IMR-90 (cell line): ENCODE measurements at regions not wholly inside any gene's neighbourhood (a gene's known extent, or its start where the extent isn't known, plus 50 kb on each side); places are given as distances from the start of the nearest gene placed in this dataset.

Experiments
- ATAC-seq: fragments of 200-7000 bp; cut with Tn5 transposase; 2 replicates; pipeline ENCODE4 v1.9.1; 2020; ENCODE audit warnings: low read depth, mild to moderate bottlenecking, moderate library complexity
- BruUV-seq: library from RNA; stranded (reverse); fragments of 400-500 nt; replicated peaks from 2 replicates; lab custom pipeline; 2021; lab: Mats Ljungman, UMichigan
- CTCF ChIA-PET: fragments of 300-600 bp; formaldehyde crosslinking; extraction: SDS; loops from one replicate; lab custom pipeline; 2021; ENCODE audit warnings: antibody characterized with exemption; lab: Yijun Ruan, JAX
- POLR2A ChIA-PET: fragments of 300-600 bp; sonication (Branson Sonifier 250); formaldehyde crosslinking; loops from one replicate; lab custom pipeline; 2022; ENCODE audit warnings: antibody characterized with exemption; ENCODE audit not compliant: unreplicated experiment; lab: Charles Lee
- DNase-seq: peaks from one replicate; pipeline ENCODE4 v3.0.0; 2013
- H2AFZ ChIP-seq: replicated peaks from 2 replicates; pipeline ENCODE3; 2013; ENCODE audit warnings: low read length, mild to moderate bottlenecking; ENCODE audit not compliant: poor library complexity
- H2AK5ac ChIP-seq: 2 replicates; pipeline ENCODE4 v1.6.1; 2013; ENCODE audit warnings: low read depth, low read length, inconsistent platforms
- H2AK9ac ChIP-seq: replicated peaks from 2 replicates; pipeline ENCODE3; 2013; ENCODE audit warnings: mild to moderate bottlenecking, low read depth, low read length, moderate library complexity; ENCODE audit not compliant: poor library complexity
- H2BK120ac ChIP-seq: 2 replicates; pipeline ENCODE4 v1.6.1; 2013; ENCODE audit warnings: low read depth, low read length, inconsistent platforms
- H2BK15ac ChIP-seq: 3 replicates; pipeline ENCODE4 v1.6.1; 2013; ENCODE audit warnings: low read depth, low read length, inconsistent platforms
- H2BK20ac ChIP-seq: 2 replicates; pipeline ENCODE4 v1.6.1; 2013; ENCODE audit warnings: low read depth, mild to moderate bottlenecking, inconsistent platforms, low read length, moderate library complexity
- H2BK5ac ChIP-seq: 2 replicates; pipeline ENCODE4 v1.6.1; 2013; ENCODE audit warnings: mild to moderate bottlenecking, low read depth, low read length, inconsistent platforms; ENCODE audit not compliant: poor library complexity, severe bottlenecking
- H3K14ac ChIP-seq: replicated peaks from 2 replicates; pipeline ENCODE4 v1.6.1; 2013; ENCODE audit warnings: low read depth, low read length, inconsistent platforms
- H3K18ac ChIP-seq: 2 replicates; pipeline ENCODE4 v1.6.1; 2013; ENCODE audit warnings: low read depth, low read length, control low read depth
- H3K23ac ChIP-seq: 2 replicates; pipeline ENCODE4 v1.6.1; 2013; ENCODE audit warnings: low read depth, low read length, inconsistent platforms
- H3K27ac ChIP-seq: 2 replicates; pipeline ENCODE4 v1.5.1; 2013; ENCODE audit warnings: mild to moderate bottlenecking, control low read depth, low read length; ENCODE audit not compliant: insufficient read depth
- H3K27me3 ChIP-seq: 2 replicates; pipeline ENCODE4 v1.6.1; 2013; ENCODE audit warnings: low read length; ENCODE audit not compliant: control insufficient read depth, insufficient read depth
- H3K36me3 ChIP-seq: 2 replicates; pipeline ENCODE4 v1.6.1; 2013; ENCODE audit warnings: low read length, mixed read lengths; ENCODE audit not compliant: control insufficient read depth, insufficient read depth
- H3K4ac ChIP-seq: 2 replicates; pipeline ENCODE4 v1.6.1; 2013; ENCODE audit warnings: low read depth, low read length, inconsistent platforms
- H3K4me1 ChIP-seq: 2 replicates; pipeline ENCODE4 v1.6.1; 2013; ENCODE audit warnings: low read length, mixed read lengths; ENCODE audit not compliant: control insufficient read depth, insufficient read depth
- H3K4me2 ChIP-seq: 2 replicates; pipeline ENCODE4 v1.6.1; 2013; ENCODE audit warnings: low read depth, mild to moderate bottlenecking, control low read depth, low read length, moderate library complexity
- H3K4me3 ChIP-seq: 2 replicates; pipeline ENCODE4 v1.5.1; 2013; ENCODE audit warnings: low read depth, mild to moderate bottlenecking, control low read depth, low read length, moderate library complexity; ENCODE audit not compliant: insufficient read depth
- H3K56ac ChIP-seq: 2 replicates; pipeline ENCODE4 v1.6.1; 2013; ENCODE audit warnings: low read length, inconsistent platforms; ENCODE audit not compliant: insufficient read depth; ENCODE audit errors: extremely low read depth
- H3K79me1 ChIP-seq, 2 experiments: 2 replicates each; pipeline ENCODE4 v1.6.1; 2013; ENCODE audit warnings: low read length in 2 of 2, inconsistent platforms in 1 of 2, low read depth in 1 of 2
- H3K9ac ChIP-seq: 2 replicates; pipeline ENCODE4 v1.6.1; 2013; ENCODE audit warnings: low read depth, low read length, control low read depth
- H3K9me1 ChIP-seq: 2 replicates; pipeline ENCODE4 v1.6.1; 2013; ENCODE audit warnings: low read length, inconsistent platforms; ENCODE audit not compliant: insufficient read depth
- H3K9me3 ChIP-seq: 2 replicates; pipeline ENCODE4 v1.6.1; 2013; ENCODE audit warnings: low read length; ENCODE audit not compliant: control insufficient read depth, insufficient read depth
- H4K20me1 ChIP-seq: 2 replicates; pipeline ENCODE4 v1.6.1; 2013; ENCODE audit warnings: low read length, inconsistent platforms; ENCODE audit not compliant: insufficient read depth
- H4K5ac ChIP-seq: 2 replicates; pipeline ENCODE4 v1.6.1; 2013; ENCODE audit warnings: mild to moderate bottlenecking, low read depth, low read length, control low read depth
- H4K8ac ChIP-seq, 2 experiments: 2 replicates each; pipeline ENCODE4 v1.6.1; 2013; ENCODE audit warnings: low read depth in 2 of 2, low read length in 2 of 2, control low read depth in 1 of 2, inconsistent platforms in 1 of 2
- H4K91ac ChIP-seq: 2 replicates; pipeline ENCODE4 v1.6.1; 2013; ENCODE audit warnings: low read depth, low read length, inconsistent platforms; ENCODE audit not compliant: insufficient read depth
- CHD1 ChIP-seq: IDR thresholded peaks from 2 replicates; pipeline ENCODE4 v1.6.1; 2012; ENCODE audit warnings: low read depth, low read length, improper control_type of control experiment
- FOS ChIP-seq: fragments of 150-350 bp; IDR thresholded peaks from 2 replicates; pipeline ENCODE4 v1.6.1; 2016; ENCODE audit warnings: low read depth, low read length
- MXI1 ChIP-seq: IDR thresholded peaks from 2 replicates; pipeline ENCODE4 v1.6.1; 2012; ENCODE audit warnings: low read depth, mild to moderate bottlenecking, low read length, moderate library complexity, borderline replicate concordance
- NFE2L2 ChIP-seq: fragments of 150-350 bp; IDR thresholded peaks from 2 replicates; pipeline ENCODE4 v1.6.1; 2016; ENCODE audit warnings: low read depth, mild to moderate bottlenecking, low read length
- POLR2A ChIP-seq: IDR thresholded peaks from 2 replicates; pipeline ENCODE4 v1.6.1; 2012; ENCODE audit warnings: mild to moderate bottlenecking, low read depth, low read length
- WGBS, 2 experiments: methylation state at CpG; one replicate each; pipeline versions ENCODE4 v1.1.5 to v1.1.7; 2013; ENCODE audit warnings: missing lambda C conversion rate in 2 of 2; ENCODE audit not compliant: insufficient read length in 1 of 2; ENCODE audit errors: extremely low coverage in 2 of 2; 5-methylcytosine and 5-hydroxymethylcytosine counted together
- dilution Hi-C: fragments of 300-500 bp; cut with HindIII; formaldehyde crosslinking; loops from one replicate; pipeline ENCODE4 v1.14.3; 2018; ENCODE audit warnings: low sequenced_read_pairs; ENCODE audit not compliant: unreplicated experiment
- in situ Hi-C: fragments of 300-500 bp; cut with MboI; formaldehyde crosslinking; loops from 3 replicates; pipeline ENCODE4 v1.14.3; 2019; ENCODE audit warnings: low sequenced_read_pairs, inconsistent platforms, mixed read lengths
- intact Hi-C: fragments of 100-400 bp; cut with micrococcal nuclease; formaldehyde crosslinking; loops from 2 replicates; pipeline ENCODE4 v1.10.0; 2022

DNA sequence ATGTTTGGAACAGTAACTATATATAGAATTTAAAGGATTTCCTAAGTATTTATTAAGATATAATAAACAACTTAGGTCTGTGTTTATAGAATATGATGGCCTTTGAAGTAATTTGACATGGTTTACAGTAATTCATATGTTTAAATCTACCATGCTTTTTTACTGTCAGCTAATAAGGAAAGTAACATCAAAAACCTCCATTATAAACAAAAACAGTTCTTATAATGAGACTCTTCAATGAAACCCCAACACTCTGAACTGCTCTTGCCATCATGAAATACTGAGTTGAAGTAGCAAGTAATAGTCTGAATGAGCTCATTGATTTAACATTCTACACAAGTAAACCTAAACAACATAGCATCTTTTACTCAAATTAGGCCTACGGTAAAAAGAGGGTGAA lies 1236.5 kb downstream of the FSTL5 start:
- Histone ChIP-seq H2AK5ac (no peak overlapping the region), H2AK9ac (no peak overlapping the region), H3K4me2 (no peak overlapping the region), H2BK120ac (no peak overlapping the region), H3K9me1 (no peaks in the 10 kb centered on the region), H4K20me1 (no peaks in the 10 kb centered on the region), H3K9me3 (peaks cover 4% of the 10 kb centered on the region; the same call in 1 of the 2 replicates), H4K5ac (no peak overlapping the region), H3K4me1 (no peaks in the 10 kb centered on the region), H3K4ac (no peak overlapping the region), H2BK20ac (no peak overlapping the region), H3K14ac (no peak overlapping the region), H4K91ac (no peak overlapping the region), H3K18ac (no peak overlapping the region), H2BK5ac (no peak overlapping the region), H3K79me1 (no peaks in the 10 kb centered on the region), H3K23ac (no peak overlapping the region), H2AFZ (no peak overlapping the region), H3K36me3 (no peaks in the 10 kb centered on the region), H4K8ac (no peak overlapping the region), H2BK15ac (no peak overlapping the region), H3K27me3 (no peaks in the 10 kb centered on the region), H3K4me3 (no peak overlapping the region), H3K9ac (no peak overlapping the region), H3K56ac (no peak overlapping the region), H3K27ac (no peak overlapping the region)
- ChIA-PET POLR2A (no interaction called here), CTCF (no interaction called here)
- DNase-seq: no peak
- intact Hi-C loops (no loop called here), dilution Hi-C loops (no loop called here), in situ Hi-C loops (no loop called here)
- BruUV-seq: no TSS peak
- TF ChIP-seq NFE2L2 (no peak), CHD1 (no peak), MXI1 (no peak), FOS (no peak), POLR2A (no peak)
- no CpG with 5 or more reads among the region's 1 CpG for WGBS, 2 experiments
- ATAC-seq: no peak
